ENCODE measurements at regions not wholly inside any gene's neighbourhood (a gene's known extent, or its start where the extent isn't known, plus 50 kb on each side); places are given as distances from the start of the nearest gene placed in this dataset.

GRCh38 chr18:78073275-78073674 is 823.6 kb downstream of the GALR1 start:
- intact Hi-C loops (cut with DNase I; ENCODE audit: low total_unique reads), result no loop called here
- no peak for DNase-seq (ENCODE audit: low spot score in 2 of 2)
- 29 to 38% methylated on average over 5 of the region's 5 CpGs for WGBS, 2 donors
- TF ChIP-seq, protein P1, sequence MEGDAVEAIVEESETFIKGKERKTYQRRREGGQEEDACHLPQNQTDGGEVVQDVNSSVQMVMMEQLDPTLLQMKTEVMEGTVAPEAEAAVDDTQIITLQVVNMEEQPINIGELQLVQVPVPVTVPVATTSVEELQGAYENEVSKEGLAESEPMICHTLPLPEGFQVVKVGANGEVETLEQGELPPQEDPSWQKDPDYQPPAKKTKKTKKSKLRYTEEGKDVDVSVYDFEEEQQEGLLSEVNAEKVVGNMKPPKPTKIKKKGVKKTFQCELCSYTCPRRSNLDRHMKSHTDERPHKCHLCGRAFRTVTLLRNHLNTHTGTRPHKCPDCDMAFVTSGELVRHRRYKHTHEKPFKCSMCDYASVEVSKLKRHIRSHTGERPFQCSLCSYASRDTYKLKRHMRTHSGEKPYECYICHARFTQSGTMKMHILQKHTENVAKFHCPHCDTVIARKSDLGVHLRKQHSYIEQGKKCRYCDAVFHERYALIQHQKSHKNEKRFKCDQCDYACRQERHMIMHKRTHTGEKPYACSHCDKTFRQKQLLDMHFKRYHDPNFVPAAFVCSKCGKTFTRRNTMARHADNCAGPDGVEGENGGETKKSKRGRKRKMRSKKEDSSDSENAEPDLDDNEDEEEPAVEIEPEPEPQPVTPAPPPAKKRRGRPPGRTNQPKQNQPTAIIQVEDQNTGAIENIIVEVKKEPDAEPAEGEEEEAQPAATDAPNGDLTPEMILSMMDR (IDR thresholded peaks at IDR 0.05), result no peak
- no peak for TF ChIP-seq POLR2A (IDR thresholded peaks at IDR 0.05)
- no peak overlapping the region for H3K4me3 ChIP-seq (ENCODE audit: low read depth, poor library complexity, severe bottlenecking)

- TF ChIP-seq POLR2A (IDR thresholded peaks at IDR 0.05), result no peak
- TF ChIP-seq, protein P1 (IDR thresholded peaks at IDR 0.05), result no peak
- 48 to 57% methylated on average over 12 of the region's 12 CpGs for WGBS, 2 donors
- no peak overlapping the region for H3K4me3 ChIP-seq (ENCODE audit: low read depth, poor library complexity, severe bottlenecking)
- intact Hi-C loops (cut with DNase I; ENCODE audit: low total_unique reads), result no loop called here
- no peak for DNase-seq (ENCODE audit: low spot score in 2 of 2)
These were observed 824.9 kb downstream of the GALR1 start for GRCh38 chr18:78074400-78075020.

DNA sequence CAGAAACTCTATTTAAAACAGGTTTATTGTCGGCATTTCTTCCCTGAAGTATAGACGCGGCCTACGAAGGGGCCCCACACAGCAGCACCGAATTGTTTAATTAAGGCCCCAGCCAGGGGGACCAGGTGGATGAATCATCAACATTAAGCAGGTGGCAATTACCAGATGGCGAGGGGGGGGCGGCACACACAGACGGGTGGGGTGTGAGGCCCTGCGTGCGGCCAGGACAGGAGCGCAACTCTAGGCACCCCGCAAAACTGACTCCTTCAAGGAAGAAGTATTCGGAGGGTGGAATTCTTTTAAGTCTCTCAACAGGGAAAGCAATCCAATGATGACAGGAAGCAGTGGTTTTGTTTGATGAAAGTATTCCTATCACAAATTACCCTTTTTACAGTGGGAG is 830.4 kb downstream of the GALR1 start:
- WGBS, 2 donors, result 91 to 93% methylated on average over 13 of the region's 13 CpGs
- intact Hi-C loops (cut with DNase I; ENCODE audit: low total_unique reads), result loop anchor here (10.0 kb wide), 1 partner anchor 55 kb away; no protein-coding TSS in a partner anchor
- DNase-seq (ENCODE audit: low spot score in 2 of 2), result no peak
- no peak for TF ChIP-seq POLR2A (IDR thresholded peaks at IDR 0.05)
- TF ChIP-seq, protein P1 (IDR thresholded peaks at IDR 0.05), result no peak
- H3K4me3 ChIP-seq (ENCODE audit: low read depth, poor library complexity, severe bottlenecking), result no peak overlapping the region

- intact Hi-C loops (cut with DNase I; ENCODE audit: low total_unique reads), result loop anchor here (10.0 kb wide), 1 partner anchor 56 kb away; no protein-coding TSS in a partner anchor
- DNase-seq (ENCODE audit: low spot score in 2 of 2), result no peak
- WGBS, 2 donors, result 93 to 97% methylated on average over 5 of the region's 5 CpGs
- no peak overlapping the region for H3K4me3 ChIP-seq (ENCODE audit: low read depth, poor library complexity, severe bottlenecking)
- TF ChIP-seq, protein P1 (IDR thresholded peaks at IDR 0.05), result no peak
- no peak for TF ChIP-seq POLR2A (IDR thresholded peaks at IDR 0.05)
These were observed 831.1 kb downstream of the GALR1 start for GRCh38 chr18:78080761-78081160.

DNA sequence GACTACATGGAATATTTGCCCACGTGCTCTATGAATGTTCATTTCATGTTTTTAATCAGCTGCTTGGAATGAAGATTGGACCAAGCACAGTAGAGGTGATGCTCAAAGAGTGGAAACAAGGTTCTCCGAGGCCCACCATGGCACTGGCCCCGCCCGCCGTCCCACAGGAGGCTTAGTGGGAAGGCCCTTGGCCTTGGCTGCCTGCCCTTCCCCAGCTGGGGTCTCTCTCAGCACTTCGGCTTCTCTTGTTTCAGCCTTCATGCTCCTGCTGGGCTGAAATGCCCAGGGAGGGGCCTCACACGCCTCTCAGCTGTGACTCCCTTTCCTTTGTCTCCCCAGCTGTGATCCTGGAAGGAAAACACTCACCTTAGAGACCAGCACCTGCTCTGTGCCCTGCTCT is 833.2 kb downstream of the GALR1 start:
- no peak for DNase-seq (ENCODE audit: low spot score in 2 of 2)
- no peak overlapping the region for H3K4me3 ChIP-seq (ENCODE audit: low read depth, poor library complexity, severe bottlenecking)
- intact Hi-C loops (cut with DNase I; ENCODE audit: low total_unique reads), result loop anchor here (10.0 kb wide), 1 partner anchor 58 kb away; no protein-coding TSS in a partner anchor
- TF ChIP-seq, protein P1 (IDR thresholded peaks at IDR 0.05), result no peak
- no peak for TF ChIP-seq POLR2A (IDR thresholded peaks at IDR 0.05)
- WGBS, 2 donors, result 77 to 85% methylated on average over 7 of the region's 7 CpGs
